ENCODE measurements at regions not wholly inside any gene's neighbourhood (a gene's known extent, or its start where the extent isn't known, plus 50 kb on each side); places are given as distances from the start of the nearest gene placed in this dataset.
"Not testable (repeated sequence)": the region's sequence is repeated elsewhere in the genome, so short reads cannot be mapped to it uniquely, and the experiment has no call there.

DNA sequence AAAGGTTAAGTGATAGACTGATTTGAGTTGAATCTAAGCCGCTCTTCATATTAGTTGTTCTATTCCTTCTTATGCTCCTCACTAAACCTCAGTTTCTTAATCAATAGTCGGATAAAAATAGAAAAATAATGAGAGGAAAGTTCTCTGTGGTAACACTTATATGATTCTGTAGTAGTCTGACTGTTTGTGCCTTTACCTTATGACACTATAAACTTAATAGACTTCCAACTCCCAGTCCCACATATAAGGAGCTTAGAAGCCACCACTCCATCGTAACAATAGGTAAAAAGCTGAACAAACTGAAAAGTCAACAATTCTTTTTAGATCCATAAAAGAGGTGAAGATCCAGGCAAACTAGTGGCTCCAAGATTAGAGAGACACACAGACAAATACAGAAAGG is 192.3 kb downstream of the SPDYE17 start:
- TF ChIP-seq POLR2A (IDR thresholded peaks at IDR 0.05), result not testable (repeated sequence)
- TF ChIP-seq, protein P1, sequence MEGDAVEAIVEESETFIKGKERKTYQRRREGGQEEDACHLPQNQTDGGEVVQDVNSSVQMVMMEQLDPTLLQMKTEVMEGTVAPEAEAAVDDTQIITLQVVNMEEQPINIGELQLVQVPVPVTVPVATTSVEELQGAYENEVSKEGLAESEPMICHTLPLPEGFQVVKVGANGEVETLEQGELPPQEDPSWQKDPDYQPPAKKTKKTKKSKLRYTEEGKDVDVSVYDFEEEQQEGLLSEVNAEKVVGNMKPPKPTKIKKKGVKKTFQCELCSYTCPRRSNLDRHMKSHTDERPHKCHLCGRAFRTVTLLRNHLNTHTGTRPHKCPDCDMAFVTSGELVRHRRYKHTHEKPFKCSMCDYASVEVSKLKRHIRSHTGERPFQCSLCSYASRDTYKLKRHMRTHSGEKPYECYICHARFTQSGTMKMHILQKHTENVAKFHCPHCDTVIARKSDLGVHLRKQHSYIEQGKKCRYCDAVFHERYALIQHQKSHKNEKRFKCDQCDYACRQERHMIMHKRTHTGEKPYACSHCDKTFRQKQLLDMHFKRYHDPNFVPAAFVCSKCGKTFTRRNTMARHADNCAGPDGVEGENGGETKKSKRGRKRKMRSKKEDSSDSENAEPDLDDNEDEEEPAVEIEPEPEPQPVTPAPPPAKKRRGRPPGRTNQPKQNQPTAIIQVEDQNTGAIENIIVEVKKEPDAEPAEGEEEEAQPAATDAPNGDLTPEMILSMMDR (IDR thresholded peaks at IDR 0.05), result not testable (repeated sequence)

Measured in lower leg skin (tissue), 3 donors.